ENCODE measurements at regions not wholly inside any gene's neighbourhood (a gene's known extent, or its start where the extent isn't known, plus 50 kb on each side); places are given as distances from the start of the nearest gene placed in this dataset.

- DNase-seq (ENCODE audit: low spot score), result no peak
- in situ Hi-C loops (cut with MboI; ENCODE audit: low sequenced_read_pairs, unreplicated experiment), result no loop called here
- no peak for TF ChIP-seq CTCF (IDR thresholded peaks at IDR 0.05; ENCODE audit: borderline replicate concordance, control extremely low read depth, extremely low read depth, insufficient read depth, missing control alignments)
Observed at GRCh38 chr5:6308683-6309082, 69.7 kb downstream of the MED10 start.

GRCh38 chr5:6307304-6307703, 71.0 kb downstream of the MED10 start:
- TF ChIP-seq CTCF (IDR thresholded peaks at IDR 0.05; ENCODE audit: borderline replicate concordance, control extremely low read depth, extremely low read depth, insufficient read depth, missing control alignments), result no peak
- no peak for DNase-seq (ENCODE audit: low spot score)
- in situ Hi-C loops (cut with MboI; ENCODE audit: low sequenced_read_pairs, unreplicated experiment), result no loop called here

- in situ Hi-C loops (cut with MboI; ENCODE audit: low sequenced_read_pairs, unreplicated experiment), result no loop called here
- no peak for TF ChIP-seq CTCF (IDR thresholded peaks at IDR 0.05; ENCODE audit: borderline replicate concordance, control extremely low read depth, extremely low read depth, insufficient read depth, missing control alignments)
- DNase-seq (ENCODE audit: low spot score), result no peak
Observed at GRCh38 chr5:6305853-6306252, 72.5 kb downstream of the MED10 start.

GRCh38 chr5:6302684-6303083, 75.7 kb downstream of the MED10 start:
- DNase-seq (ENCODE audit: low spot score), result no peak
- in situ Hi-C loops (cut with MboI; ENCODE audit: low sequenced_read_pairs, unreplicated experiment), result no loop called here
- no peak for TF ChIP-seq CTCF (IDR thresholded peaks at IDR 0.05; ENCODE audit: borderline replicate concordance, control extremely low read depth, extremely low read depth, insufficient read depth, missing control alignments)

- no peak for TF ChIP-seq CTCF (IDR thresholded peaks at IDR 0.05; ENCODE audit: borderline replicate concordance, control extremely low read depth, extremely low read depth, insufficient read depth, missing control alignments)
- no peak for DNase-seq (ENCODE audit: low spot score)
- in situ Hi-C loops (cut with MboI; ENCODE audit: low sequenced_read_pairs, unreplicated experiment), result no loop called here
Observed at GRCh38 chr5:6302075-6302474, 76.3 kb downstream of the MED10 start.

GRCh38 chr5:6296524-6296923, 81.8 kb downstream of the MED10 start:
- TF ChIP-seq CTCF (IDR thresholded peaks at IDR 0.05; ENCODE audit: borderline replicate concordance, control extremely low read depth, extremely low read depth, insufficient read depth, missing control alignments), result no peak
- DNase-seq (ENCODE audit: low spot score), result no peak
- in situ Hi-C loops (cut with MboI; ENCODE audit: low sequenced_read_pairs, unreplicated experiment), result no loop called here

GRCh38 chr5:6291961-6292360, 86.4 kb downstream of the MED10 start:
- peak; percentile 3 for TF ChIP-seq CTCF (IDR thresholded peaks at IDR 0.05; ENCODE audit: borderline replicate concordance, control extremely low read depth, extremely low read depth, insufficient read depth, missing control alignments)
- in situ Hi-C loops (cut with MboI; ENCODE audit: low sequenced_read_pairs, unreplicated experiment), result no loop called here
- DNase-seq (ENCODE audit: low spot score), result no peak

Data from GM13976 (cell line).